OCI-LY3 (cell line): ENCODE measurements at regions not wholly inside any gene's neighbourhood (a gene's known extent, or its start where the extent isn't known, plus 50 kb on each side); places are given as distances from the start of the nearest gene placed in this dataset.

Experiments
- CTCF ChIP-seq: fragments of 200-600, 300-600 bp; sonication (generic); IDR thresholded peaks from 2 replicates; pipeline ENCODE4 v1.5.1; 2014; ENCODE audit warnings: antibody characterized with exemption, low read length, low read depth
- EZH2phosphoT487 ChIP-seq: fragments of 200-600 bp; shearing (Covaris generic); IDR thresholded peaks from 2 replicates; pipeline ENCODE4 v1.6.1; 2018; ENCODE audit warnings: antibody characterized with exemption, mixed run types, low read depth

DNA sequence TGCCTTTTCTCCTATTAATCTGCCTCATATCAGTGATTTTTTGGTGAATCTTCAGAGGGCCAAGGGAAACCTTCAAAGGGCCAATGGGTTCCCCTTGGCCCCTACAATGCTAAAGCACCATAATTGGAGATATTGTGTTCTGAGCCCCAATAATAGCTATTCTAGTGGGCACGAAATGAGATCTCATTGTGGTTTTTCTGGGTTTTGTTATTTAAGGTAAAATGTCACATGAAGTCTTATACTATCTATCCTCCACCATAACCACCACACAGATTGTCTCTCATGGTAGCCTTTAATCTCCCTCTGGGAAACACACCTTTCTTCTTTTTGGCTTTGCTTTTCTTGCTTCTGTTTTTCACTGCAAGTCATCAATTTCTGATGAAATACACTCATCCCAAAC is 152.8 kb downstream of the B3GNT2 start:
- no peak for TF ChIP-seq CTCF
- no peak for TF ChIP-seq EZH2phosphoT487
